MCF 10A (cell line): ENCODE measurements at regions not wholly inside any gene's neighbourhood (a gene's known extent, or its start where the extent isn't known, plus 50 kb on each side); places are given as distances from the start of the nearest gene placed in this dataset.

ENCODE experiments used
- BruUV-seq: library from RNA; stranded (reverse); fragments of 400-500 nt; replicated peaks from 2 replicates; lab custom pipeline; 2021; lab: Mats Ljungman, UMichigan
- CTCF ChIA-PET: fragments of 300-600 bp; sonication (Branson Sonifier 250); formaldehyde crosslinking; extraction: SDS; loops from one replicate; lab custom pipeline; 2021; ENCODE audit warnings: antibody characterized with exemption, inconsistent platforms; lab: Yijun Ruan, JAX
- POLR2A ChIA-PET: fragments of 300-600, 350-650 bp; sonication (Branson Sonifier 250); formaldehyde crosslinking; extraction: SDS; loops from one replicate; lab custom pipeline; 2020; ENCODE audit warnings: antibody characterized with exemption, inconsistent platforms; lab: Yijun Ruan, JAX
- DNase-seq: peaks from one replicate; pipeline ENCODE4 v3.0.0-alpha.2; 2018; ENCODE audit not compliant: unreplicated experiment
- H3K27ac Mint-ChIP-seq: one replicate; pipeline ENCODE4 v1.8.0; 2022; ENCODE audit warnings: mild to moderate bottlenecking, low read depth, mixed read lengths; ENCODE audit not compliant: unreplicated experiment
- H3K27me3 Mint-ChIP-seq: one replicate; pipeline ENCODE4 v1.8.0; 2022; ENCODE audit warnings: mixed read lengths; ENCODE audit not compliant: insufficient read depth, unreplicated experiment
- H3K36me3 Mint-ChIP-seq: one replicate; pipeline ENCODE4 v1.8.0; 2022; ENCODE audit warnings: mild to moderate bottlenecking, moderate library complexity, mixed read lengths; ENCODE audit not compliant: insufficient read depth, unreplicated experiment
- H3K4me1 Mint-ChIP-seq: one replicate; pipeline ENCODE4 v1.8.0; 2022; ENCODE audit warnings: mixed read lengths; ENCODE audit not compliant: insufficient read depth, unreplicated experiment
- H3K4me3 Mint-ChIP-seq: one replicate; pipeline ENCODE4 v1.8.0; 2022; ENCODE audit warnings: mild to moderate bottlenecking, moderate library complexity, mixed read lengths; ENCODE audit not compliant: unreplicated experiment
- H3K9me3 Mint-ChIP-seq: one replicate; pipeline ENCODE4 v1.8.0; 2022; ENCODE audit warnings: mixed read lengths; ENCODE audit not compliant: unreplicated experiment
- intact Hi-C: fragments of 100-400 bp; cut with micrococcal nuclease; formaldehyde crosslinking; loops from 2 replicates; pipeline ENCODE4 v1.14.1; 2022
- TF ChIP-seq, protein P1 (sequence below): fragments of 200-600 bp; IDR thresholded peaks from one replicate; pipeline ENCODE4 v1.8.0; 2022; ENCODE audit warnings: antibody characterized with exemption, mild to moderate bottlenecking; ENCODE audit not compliant: unreplicated experiment

DNA sequence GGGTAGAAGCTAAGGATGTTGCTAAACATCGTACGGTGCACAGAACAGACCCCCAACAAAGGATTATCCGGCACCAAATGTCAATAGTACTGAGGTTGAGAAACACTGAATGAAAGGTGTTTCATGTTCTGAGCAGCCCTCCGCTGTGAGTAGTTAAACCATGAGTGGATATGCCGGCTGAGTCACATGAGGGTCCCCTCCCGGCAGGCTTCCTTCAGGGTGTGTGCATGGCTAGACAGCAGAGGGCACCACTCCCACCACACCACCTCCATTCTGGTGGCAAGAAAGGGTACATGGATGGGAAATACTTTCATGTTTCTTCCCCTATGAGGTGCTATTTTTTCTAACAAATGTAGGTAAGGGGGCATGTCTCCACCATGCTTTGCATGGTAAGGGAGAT, 128.3 kb upstream of the SEMA6D start:
- CTCF ChIA-PET = no interaction called here
- no peaks in the 10 kb centered on the region for H3K27me3 Mint-ChIP-seq
- H3K4me3 Mint-ChIP-seq = no peak overlapping the region
- H3K9me3 Mint-ChIP-seq = no peaks in the 10 kb centered on the region
- H3K27ac Mint-ChIP-seq = no peak overlapping the region
- POLR2A ChIA-PET = no interaction called here
- TF ChIP-seq, protein P1, sequence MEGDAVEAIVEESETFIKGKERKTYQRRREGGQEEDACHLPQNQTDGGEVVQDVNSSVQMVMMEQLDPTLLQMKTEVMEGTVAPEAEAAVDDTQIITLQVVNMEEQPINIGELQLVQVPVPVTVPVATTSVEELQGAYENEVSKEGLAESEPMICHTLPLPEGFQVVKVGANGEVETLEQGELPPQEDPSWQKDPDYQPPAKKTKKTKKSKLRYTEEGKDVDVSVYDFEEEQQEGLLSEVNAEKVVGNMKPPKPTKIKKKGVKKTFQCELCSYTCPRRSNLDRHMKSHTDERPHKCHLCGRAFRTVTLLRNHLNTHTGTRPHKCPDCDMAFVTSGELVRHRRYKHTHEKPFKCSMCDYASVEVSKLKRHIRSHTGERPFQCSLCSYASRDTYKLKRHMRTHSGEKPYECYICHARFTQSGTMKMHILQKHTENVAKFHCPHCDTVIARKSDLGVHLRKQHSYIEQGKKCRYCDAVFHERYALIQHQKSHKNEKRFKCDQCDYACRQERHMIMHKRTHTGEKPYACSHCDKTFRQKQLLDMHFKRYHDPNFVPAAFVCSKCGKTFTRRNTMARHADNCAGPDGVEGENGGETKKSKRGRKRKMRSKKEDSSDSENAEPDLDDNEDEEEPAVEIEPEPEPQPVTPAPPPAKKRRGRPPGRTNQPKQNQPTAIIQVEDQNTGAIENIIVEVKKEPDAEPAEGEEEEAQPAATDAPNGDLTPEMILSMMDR = no peak
- intact Hi-C loops = no loop called here
- no peaks in the 10 kb centered on the region for H3K36me3 Mint-ChIP-seq
- DNase-seq = no peak
- no peaks in the 10 kb centered on the region for H3K4me1 Mint-ChIP-seq
- BruUV-seq = no TSS peak

DNA sequence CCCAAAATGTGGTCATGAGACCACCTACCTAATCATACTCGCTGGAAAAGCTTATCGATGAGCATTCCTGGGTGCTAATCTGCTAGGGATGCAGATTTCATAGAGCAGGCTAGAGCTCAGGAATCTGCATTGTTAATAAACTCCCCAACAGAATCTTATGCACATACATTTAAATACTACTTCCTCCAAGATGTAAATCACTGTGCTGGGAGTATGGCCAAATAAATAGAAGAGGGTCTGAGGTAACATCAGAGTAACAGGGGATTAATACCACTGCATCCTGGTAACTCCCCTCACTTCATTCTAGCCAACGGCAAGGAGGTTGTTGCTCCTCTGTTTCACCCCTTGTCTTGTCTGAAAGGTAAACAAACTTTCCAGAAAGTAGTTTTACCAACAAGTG, 118.3 kb upstream of the SEMA6D start:
- Mint-ChIP-seq H3K9me3 (peaks cover 8% of the 10 kb centered on the region), H3K4me1 (no peaks in the 10 kb centered on the region), H3K36me3 (no peaks in the 10 kb centered on the region), H3K4me3 (no peak overlapping the region), H3K27ac (no peak overlapping the region), H3K27me3 (no peaks in the 10 kb centered on the region)
- TF ChIP-seq, protein P1 = no peak
- intact Hi-C loops = no loop called here
- BruUV-seq = no TSS peak
- ChIA-PET POLR2A (no interaction called here), CTCF (interaction anchor here (0.7 kb wide), 1 partner anchor 125 kb away, joined by 3 read pairs; no protein-coding TSS in a partner anchor)
- no peak for DNase-seq

DNA sequence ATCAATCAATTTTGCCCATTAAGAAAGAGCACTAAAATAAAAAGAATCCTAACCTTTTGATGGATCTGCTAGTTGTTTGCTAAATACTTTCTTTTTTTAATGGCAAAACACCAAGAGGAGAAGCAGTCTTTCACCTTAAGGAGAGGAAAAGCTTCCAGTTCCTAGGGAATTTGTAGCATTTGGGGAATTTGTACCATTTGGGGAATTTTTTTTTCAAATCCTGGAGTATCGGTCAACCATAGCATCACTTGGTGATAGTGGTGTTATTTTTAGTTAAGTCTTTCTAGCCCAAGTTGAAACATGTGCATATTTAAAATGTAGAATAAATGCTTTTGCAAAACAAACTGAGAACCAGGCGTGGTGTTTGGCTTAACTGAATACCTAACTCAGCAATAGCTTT, 117.5 kb upstream of the SEMA6D start:
- no peak for DNase-seq
- CTCF ChIA-PET = no interaction called here

DNA sequence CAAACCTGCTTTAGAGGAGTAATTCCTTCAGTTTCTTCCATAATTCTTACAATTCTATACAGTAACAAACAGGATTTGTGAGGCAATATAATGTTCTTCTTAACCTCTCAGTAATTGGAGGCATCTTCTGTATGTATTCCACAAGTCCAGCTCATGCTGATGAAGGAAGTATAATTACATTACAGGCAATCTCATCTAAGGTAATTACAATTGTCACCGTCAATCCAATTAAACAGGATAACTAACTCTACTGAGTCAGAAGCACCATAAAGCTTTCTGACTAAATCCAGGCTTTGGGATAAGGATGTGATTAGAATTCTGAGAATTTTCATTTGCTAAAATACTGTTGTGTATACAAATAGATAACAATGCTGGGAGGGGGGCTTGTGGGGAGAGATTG, 115.2 kb upstream of the SEMA6D start:
- BruUV-seq = no TSS peak
- POLR2A ChIA-PET = interaction anchor here (0.6 to 0.8 kb wide), 2 partner anchors 41 to 135 kb away, joined by 3 read pairs; no protein-coding TSS in a partner anchor
- Mint-ChIP-seq H3K4me1 (no peaks in the 10 kb centered on the region), H3K27ac (no peak overlapping the region), H3K27me3 (no peaks in the 10 kb centered on the region), H3K36me3 (no peaks in the 10 kb centered on the region), H3K4me3 (no peak overlapping the region), H3K9me3 (no peaks in the 10 kb centered on the region)
- CTCF ChIA-PET = no interaction called here
- intact Hi-C loops = no loop called here
- no peak for DNase-seq
- TF ChIP-seq, protein P1 = no peak

More for the DNA sequence above, 117.5 kb upstream of the SEMA6D start:
- intact Hi-C loops = no loop called here
- no peak overlapping the region for H3K4me3 Mint-ChIP-seq
- H3K27me3 Mint-ChIP-seq = no peaks in the 10 kb centered on the region
- no peaks in the 10 kb centered on the region for H3K36me3 Mint-ChIP-seq
- no TSS peak for BruUV-seq
- H3K27ac Mint-ChIP-seq = no peak overlapping the region
- TF ChIP-seq, protein P1 = no peak
- peaks cover 2% of the 10 kb centered on the region for H3K9me3 Mint-ChIP-seq
- H3K4me1 Mint-ChIP-seq = no peaks in the 10 kb centered on the region
- POLR2A ChIA-PET = no interaction called here
